ENCODE measurements at regions not wholly inside any gene's neighbourhood (a gene's known extent, or its start where the extent isn't known, plus 50 kb on each side); places are given as distances from the start of the nearest gene placed in this dataset.

- TF ChIP-seq MYC (IDR thresholded peaks at IDR 0.05; ENCODE audit: borderline replicate concordance, low read length) (no peak), RFX5 (IDR thresholded peaks at IDR 0.05) (no peak), JUN (IDR thresholded peaks at IDR 0.05) (no peak), CTCF (IDR thresholded peaks at IDR 0.05) (no peak), ESRRA (IDR thresholded peaks at IDR 0.05; ENCODE audit: borderline replicate concordance, low read length) (no peak), HDAC2 (IDR thresholded peaks at IDR 0.05) (no peak), CBX2 (IDR thresholded peaks at IDR 0.05; ENCODE audit: borderline replicate concordance, low read depth) (no peak), POLR2AphosphoS2 (conservative IDR thresholded peaks at IDR 0.05; ENCODE audit: low read length) (no peak), RAD21 (conservative IDR thresholded peaks at IDR 0.05 in 1 of 2, IDR thresholded peaks at IDR 0.05 in 1 of 2) (no peak), POLR2A (IDR thresholded peaks at IDR 0.05; ENCODE audit: low read length) (no peak)
- TF ChIP-seq, protein P1, sequence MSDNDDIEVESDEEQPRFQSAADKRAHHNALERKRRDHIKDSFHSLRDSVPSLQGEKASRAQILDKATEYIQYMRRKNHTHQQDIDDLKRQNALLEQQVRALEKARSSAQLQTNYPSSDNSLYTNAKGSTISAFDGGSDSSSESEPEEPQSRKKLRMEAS (IDR thresholded peaks at IDR 0.05) = no peak
- TF ChIP-seq, protein P2, sequence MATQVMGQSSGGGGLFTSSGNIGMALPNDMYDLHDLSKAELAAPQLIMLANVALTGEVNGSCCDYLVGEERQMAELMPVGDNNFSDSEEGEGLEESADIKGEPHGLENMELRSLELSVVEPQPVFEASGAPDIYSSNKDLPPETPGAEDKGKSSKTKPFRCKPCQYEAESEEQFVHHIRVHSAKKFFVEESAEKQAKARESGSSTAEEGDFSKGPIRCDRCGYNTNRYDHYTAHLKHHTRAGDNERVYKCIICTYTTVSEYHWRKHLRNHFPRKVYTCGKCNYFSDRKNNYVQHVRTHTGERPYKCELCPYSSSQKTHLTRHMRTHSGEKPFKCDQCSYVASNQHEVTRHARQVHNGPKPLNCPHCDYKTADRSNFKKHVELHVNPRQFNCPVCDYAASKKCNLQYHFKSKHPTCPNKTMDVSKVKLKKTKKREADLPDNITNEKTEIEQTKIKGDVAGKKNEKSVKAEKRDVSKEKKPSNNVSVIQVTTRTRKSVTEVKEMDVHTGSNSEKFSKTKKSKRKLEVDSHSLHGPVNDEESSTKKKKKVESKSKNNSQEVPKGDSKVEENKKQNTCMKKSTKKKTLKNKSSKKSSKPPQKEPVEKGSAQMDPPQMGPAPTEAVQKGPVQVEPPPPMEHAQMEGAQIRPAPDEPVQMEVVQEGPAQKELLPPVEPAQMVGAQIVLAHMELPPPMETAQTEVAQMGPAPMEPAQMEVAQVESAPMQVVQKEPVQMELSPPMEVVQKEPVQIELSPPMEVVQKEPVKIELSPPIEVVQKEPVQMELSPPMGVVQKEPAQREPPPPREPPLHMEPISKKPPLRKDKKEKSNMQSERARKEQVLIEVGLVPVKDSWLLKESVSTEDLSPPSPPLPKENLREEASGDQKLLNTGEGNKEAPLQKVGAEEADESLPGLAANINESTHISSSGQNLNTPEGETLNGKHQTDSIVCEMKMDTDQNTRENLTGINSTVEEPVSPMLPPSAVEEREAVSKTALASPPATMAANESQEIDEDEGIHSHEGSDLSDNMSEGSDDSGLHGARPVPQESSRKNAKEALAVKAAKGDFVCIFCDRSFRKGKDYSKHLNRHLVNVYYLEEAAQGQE (IDR thresholded peaks at IDR 0.05) = no peak
Observed at GRCh38 chr6:20318851-20319387, 82.8 kb upstream of the E2F3 start.

All from A549 (cell line).